Neuronal stem cell (in vitro differentiated cells): ENCODE measurements at regions not wholly inside any gene's neighbourhood (a gene's known extent, or its start where the extent isn't known, plus 50 kb on each side); places are given as distances from the start of the nearest gene placed in this dataset.

Experiments
- DNase-seq: peaks from one replicate; pipeline ENCODE4 v3.0.0-alpha.2; 2013; ENCODE audit warnings: low spot score
- H2AFZ ChIP-seq: one replicate; pipeline ENCODE4 v1.6.1; 2013; ENCODE audit warnings: mild to moderate bottlenecking, low read length, inconsistent platforms
- H2AK5ac ChIP-seq: 2 replicates; pipeline ENCODE4 v1.6.1; 2013; ENCODE audit warnings: low read depth, mild to moderate bottlenecking, inconsistent platforms, low read length, moderate library complexity, mixed read lengths
- H2BK120ac ChIP-seq: 2 replicates; pipeline ENCODE4 v1.6.1; 2013; ENCODE audit warnings: low read depth, mild to moderate bottlenecking, inconsistent platforms, low read length, moderate library complexity, mixed read lengths
- H2BK12ac ChIP-seq: one replicate; pipeline ENCODE4 v1.6.1; 2013; ENCODE audit warnings: low read length, inconsistent platforms
- H2BK15ac ChIP-seq: 2 replicates; pipeline ENCODE4 v1.6.1; 2013; ENCODE audit warnings: mild to moderate bottlenecking, low read length, inconsistent platforms, mixed read lengths
- H2BK5ac ChIP-seq: one replicate; pipeline ENCODE4 v1.6.1; 2013; ENCODE audit warnings: inconsistent platforms, mild to moderate bottlenecking, low read length, moderate library complexity
- H3K14ac ChIP-seq: one replicate; pipeline ENCODE4 v1.6.1; 2013; ENCODE audit warnings: low read length, inconsistent platforms
- H3K18ac ChIP-seq: 2 replicates; pipeline ENCODE4 v1.6.1; 2013; ENCODE audit warnings: low read length, inconsistent platforms
- H3K23ac ChIP-seq: 2 replicates; pipeline ENCODE4 v1.6.1; 2013; ENCODE audit warnings: low read depth, mild to moderate bottlenecking, mixed read lengths, low read length, inconsistent platforms; ENCODE audit not compliant: poor library complexity
- H3K27ac ChIP-seq: replicated peaks from 3 replicates; pipeline ENCODE4 v1.5.1; 2013; ENCODE audit warnings: low read length, inconsistent platforms
- H3K27me3 ChIP-seq, 3 experiments: 2 replicates each; pipeline ENCODE4 v1.6.1; 2013; ENCODE audit warnings: low read length in 3 of 3, mild to moderate bottlenecking in 2 of 3, inconsistent platforms in 1 of 3, low read depth in 1 of 3, mixed read lengths in 1 of 3, moderate library complexity in 1 of 3; ENCODE audit not compliant: control insufficient read depth in 3 of 3, insufficient read depth in 3 of 3
- H3K36me3 ChIP-seq, 2 donors: replicated peaks in 1 of 2; 2 replicates each; pipeline ENCODE4 v1.6.1; 2013; ENCODE audit warnings: low read length in 2 of 2; ENCODE audit not compliant: control insufficient read depth in 2 of 2, insufficient read depth in 2 of 2
- H3K4ac ChIP-seq: 2 replicates; pipeline ENCODE4 v1.6.1; 2013; ENCODE audit warnings: inconsistent platforms, mild to moderate bottlenecking, low read length, moderate library complexity
- H3K4me1 ChIP-seq, 2 donors: 1 replicate in 1 of 2; 2 replicates in 1 of 2; pipeline ENCODE4 v1.6.1; 2013; ENCODE audit warnings: low read length in 2 of 2, low read depth in 1 of 2; ENCODE audit not compliant: control insufficient read depth in 2 of 2, insufficient read depth in 1 of 2
- H3K4me2 ChIP-seq: one replicate; pipeline ENCODE4 v1.6.1; 2013; ENCODE audit warnings: mild to moderate bottlenecking, low read length, inconsistent platforms; ENCODE audit not compliant: insufficient read depth, poor library complexity, severe bottlenecking
- H3K4me3 ChIP-seq, 2 donors: 2 replicates each; pipeline ENCODE4 v1.5.1; 2013; ENCODE audit warnings: low read length in 2 of 2, mild to moderate bottlenecking in 2 of 2, inconsistent platforms in 1 of 2, moderate library complexity in 1 of 2
- H3K79me1 ChIP-seq: one replicate; pipeline ENCODE4 v1.6.1; 2013; ENCODE audit warnings: low read depth, mild to moderate bottlenecking, inconsistent platforms, low read length, moderate library complexity
- H3K9ac ChIP-seq: one replicate; pipeline ENCODE4 v1.6.1; 2013; ENCODE audit warnings: mild to moderate bottlenecking, low read depth, low read length, inconsistent platforms; ENCODE audit not compliant: poor library complexity
- H3K9me3 ChIP-seq, 2 donors: replicated peaks in 1 of 2; 2 replicates each; pipeline versions ENCODE3 to v1.6.1; 2013; ENCODE audit warnings: low read length in 2 of 2, mild to moderate bottlenecking in 2 of 2, inconsistent platforms in 1 of 2, low read depth in 1 of 2, mixed read lengths in 1 of 2, moderate library complexity in 1 of 2; ENCODE audit not compliant: control insufficient read depth in 2 of 2, insufficient read depth in 1 of 2
- H4K8ac ChIP-seq: one replicate; pipeline ENCODE4 v1.6.1; 2013; ENCODE audit warnings: low read depth, mild to moderate bottlenecking, inconsistent platforms, low read length, moderate library complexity
- H4K91ac ChIP-seq: one replicate; pipeline ENCODE4 v1.6.1; 2013; ENCODE audit warnings: low read length, low read depth, mild to moderate bottlenecking, inconsistent platforms; ENCODE audit not compliant: poor library complexity
- WGBS, 2 donors: extraction: QIAGEN DNeasy Blood & Tissue Kit; methylation state at CpG; one replicate each; pipeline ENCODE4 v1.1.7; 2013; ENCODE audit warnings: missing lambda C conversion rate in 2 of 2, mixed read lengths in 1 of 2; ENCODE audit not compliant: insufficient read length in 2 of 2, insufficient replicate concordance in 1 of 2; ENCODE audit errors: extremely low coverage in 2 of 2; 5-methylcytosine and 5-hydroxymethylcytosine counted together

GRCh38 chr7:131250331-131250730 lies 77.3 kb upstream of the MKLN1 start:
- Histone ChIP-seq H2BK12ac (no peak overlapping the region), H3K18ac (no peak overlapping the region), H3K79me1 (no peaks in the 10 kb centered on the region), H3K27ac (no peak overlapping the region), H3K9me3 (peaks cover 4 to 11% of the 10 kb centered on the region in 2 donors), H3K23ac (no peak overlapping the region), H2AK5ac (no peak overlapping the region), H2BK120ac (no peak overlapping the region), H2BK5ac (no peak overlapping the region), H4K8ac (no peak overlapping the region), H3K36me3 (no peaks in the 10 kb centered on the region), H2AFZ (peak overlapping the region; percentile 46), H3K9ac (no peak overlapping the region), H3K4me2 (no peak overlapping the region), H3K14ac (no peak overlapping the region), H3K27me3 (no peaks in the 10 kb centered on the region), H3K4me3 (no peak overlapping the region), H3K4me1 (peaks cover 6 to 9% of the 10 kb centered on the region in 2 donors), H4K91ac (no peak overlapping the region), H3K4ac (no peak overlapping the region), H2BK15ac (no peak overlapping the region)
- peak; percentile 11 for DNase-seq
- no CpG with 5 or more reads among the region's 4 CpGs for WGBS, 2 donors

GRCh38 chr7:131251371-131251770 lies 76.3 kb upstream of the MKLN1 start:
- Histone ChIP-seq H2AFZ (no peak overlapping the region), H3K27ac (no peak overlapping the region), H2AK5ac (no peak overlapping the region), H3K23ac (no peak overlapping the region), H3K4me1 (peaks cover 6 to 9% of the 10 kb centered on the region in 2 donors), H3K4me3 (no peak overlapping the region), H3K9ac (no peak overlapping the region), H3K79me1 (no peaks in the 10 kb centered on the region), H2BK12ac (no peak overlapping the region), H3K27me3 (no peaks in the 10 kb centered on the region), H3K9me3 (peaks cover 4 to 13% of the 10 kb centered on the region in 2 donors), H3K4me2 (no peak overlapping the region), H3K4ac (no peak overlapping the region), H4K91ac (no peak overlapping the region), H2BK120ac (no peak overlapping the region), H4K8ac (no peak overlapping the region), H2BK15ac (no peak overlapping the region), H3K36me3 (no peaks in the 10 kb centered on the region), H3K14ac (no peak overlapping the region), H3K18ac (no peak overlapping the region), H2BK5ac (no peak overlapping the region)
- no peak for DNase-seq
- WGBS, 2 donors: no CpG with 5 or more reads among the region's 2 CpGs

GRCh38 chr7:131252976-131253375 lies 74.7 kb upstream of the MKLN1 start:
- no peaks in the 10 kb centered on the region for H3K27me3 ChIP-seq
- H3K36me3 ChIP-seq: no peaks in the 10 kb centered on the region
- no peak overlapping the region for H3K14ac ChIP-seq
- H2AFZ ChIP-seq: no peak overlapping the region
- no peaks in the 10 kb centered on the region for H3K79me1 ChIP-seq
- no CpG with 5 or more reads among the region's 1 CpG for WGBS, 2 donors
- H4K91ac ChIP-seq: no peak overlapping the region
- no peak overlapping the region for H2BK12ac ChIP-seq
- H2AK5ac ChIP-seq: no peak overlapping the region
- no peak overlapping the region for H2BK5ac ChIP-seq
- no peak overlapping the region for H2BK15ac ChIP-seq
- no peak overlapping the region for H3K4ac ChIP-seq
- no peak for DNase-seq
- H3K4me1 ChIP-seq: peaks cover 6 to 9% of the 10 kb centered on the region in 2 donors
- no peak overlapping the region for H3K4me2 ChIP-seq
- no peak overlapping the region for H3K23ac ChIP-seq
- H3K27ac ChIP-seq: no peak overlapping the region
- no peak overlapping the region for H3K4me3 ChIP-seq
- no peak overlapping the region for H2BK120ac ChIP-seq
- no peak overlapping the region for H4K8ac ChIP-seq
- no peak overlapping the region for H3K9ac ChIP-seq
- H3K9me3 ChIP-seq: peaks cover 4 to 13% of the 10 kb centered on the region in 2 donors
- no peak overlapping the region for H3K18ac ChIP-seq

GRCh38 chr7:131254211-131254610 lies 73.5 kb upstream of the MKLN1 start:
- peaks cover 4 to 7% of the 10 kb centered on the region in 2 donors for H3K4me1 ChIP-seq
- H4K91ac ChIP-seq: no peak overlapping the region
- H2AK5ac ChIP-seq: no peak overlapping the region
- no peak overlapping the region for H2BK5ac ChIP-seq
- H3K36me3 ChIP-seq: no peaks in the 10 kb centered on the region
- H3K4me2 ChIP-seq: no peak overlapping the region
- H2BK15ac ChIP-seq: no peak overlapping the region
- no peak overlapping the region for H3K23ac ChIP-seq
- H2AFZ ChIP-seq: no peak overlapping the region
- no peak overlapping the region for H2BK12ac ChIP-seq
- no peaks in the 10 kb centered on the region for H3K79me1 ChIP-seq
- no peak overlapping the region for H3K27ac ChIP-seq
- H3K4ac ChIP-seq: no peak overlapping the region
- no peak overlapping the region for H4K8ac ChIP-seq
- H2BK120ac ChIP-seq: no peak overlapping the region
- no CpG with 5 or more reads among the region's 2 CpGs for WGBS, 2 donors
- no peaks in the 10 kb centered on the region for H3K27me3 ChIP-seq
- no peak overlapping the region for H3K9ac ChIP-seq
- no peak for DNase-seq
- no peak overlapping the region for H3K4me3 ChIP-seq
- H3K18ac ChIP-seq: no peak overlapping the region
- H3K9me3 ChIP-seq: peaks cover 4 to 13% of the 10 kb centered on the region in 2 donors
- H3K14ac ChIP-seq: no peak overlapping the region
